NCI-H1436 treated with DMSO at 0.1 percent for 48 hours (cell line): ENCODE measurements at regions not wholly inside any gene's neighbourhood (a gene's known extent, or its start where the extent isn't known, plus 50 kb on each side); places are given as distances from the start of the nearest gene placed in this dataset.
"Not testable (repeated sequence)": the region's sequence is repeated elsewhere in the genome, so short reads cannot be mapped to it uniquely, and the experiment has no call there.

Experiments used
- DNase-seq: peaks from one replicate; lab custom pipeline; 2025; lab: John Stamatoyannopoulos, UW

DNA sequence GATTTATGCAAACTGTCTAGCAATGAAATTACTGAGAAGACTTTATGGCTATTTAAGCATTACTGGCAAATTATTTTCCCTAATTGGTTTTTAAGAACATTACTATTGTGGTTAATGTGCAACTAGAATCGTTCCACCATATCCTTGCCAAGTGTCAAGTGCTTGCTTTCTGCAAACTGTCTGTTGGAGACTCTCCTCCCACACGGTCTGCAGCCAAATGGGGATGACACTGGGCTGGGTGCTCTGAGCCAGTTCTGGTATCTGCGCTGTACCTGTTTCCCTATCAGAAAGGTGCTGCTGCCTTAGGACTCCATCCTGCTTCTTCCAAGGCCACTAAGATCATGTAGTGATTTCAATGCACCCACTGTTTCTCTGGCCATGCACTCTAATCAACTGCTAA, 110.4 kb downstream of the RAMP3 start:
- no peak for DNase-seq

DNA sequence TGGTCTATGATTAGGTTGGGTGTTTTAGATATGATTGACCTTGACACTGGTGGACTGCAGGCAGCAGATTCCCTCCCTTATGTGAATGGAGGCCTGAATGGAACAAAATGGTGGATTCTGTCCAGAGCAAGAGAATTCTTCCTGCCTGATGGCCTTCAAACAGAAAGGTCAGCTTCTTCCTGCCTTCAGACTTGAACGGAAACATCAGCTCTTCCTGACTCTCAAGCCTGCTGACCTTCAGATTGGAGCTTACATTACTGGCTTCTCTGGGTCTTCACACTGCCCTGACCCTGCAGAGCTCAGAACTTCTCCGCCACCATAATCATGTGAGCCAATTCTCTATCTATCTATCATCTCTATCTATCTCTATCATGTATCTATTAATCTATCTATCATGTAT, 111.6 kb downstream of the RAMP3 start:
- DNase-seq: no peak

- DNase-seq: no peak
These were observed 121.3 kb downstream of the RAMP3 start for GRCh38 chr7:45278763-45279398.

DNA sequence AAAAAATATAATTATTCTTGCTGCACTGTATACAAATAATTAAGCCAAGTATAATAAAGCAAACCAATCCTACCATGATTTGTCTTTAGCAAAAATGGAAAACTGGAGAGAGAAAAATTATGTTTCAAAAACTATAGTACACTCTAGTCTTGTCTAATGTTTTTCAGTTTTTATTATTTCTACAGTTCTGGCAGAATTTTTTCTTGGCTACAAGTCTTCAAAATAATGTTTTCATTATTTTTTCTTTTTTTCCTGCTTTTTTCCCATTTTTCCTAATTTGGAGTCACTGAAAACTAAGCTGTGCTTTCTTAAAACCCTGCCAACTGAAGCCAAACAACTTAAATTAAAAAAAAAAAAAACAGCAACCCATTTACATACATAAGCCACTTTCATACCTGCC, 132.0 kb downstream of the RAMP3 start:
- not testable (repeated sequence) for DNase-seq

GRCh38 chr7:45290880-45291279, 133.3 kb downstream of the RAMP3 start:
- DNase-seq: no peak

GRCh38 chr7:45292481-45292880, 134.9 kb downstream of the RAMP3 start:
- DNase-seq: no peak

- DNase-seq: no peak
These were observed 135.8 kb downstream of the RAMP3 start for GRCh38 chr7:45293295-45293942.

DNA sequence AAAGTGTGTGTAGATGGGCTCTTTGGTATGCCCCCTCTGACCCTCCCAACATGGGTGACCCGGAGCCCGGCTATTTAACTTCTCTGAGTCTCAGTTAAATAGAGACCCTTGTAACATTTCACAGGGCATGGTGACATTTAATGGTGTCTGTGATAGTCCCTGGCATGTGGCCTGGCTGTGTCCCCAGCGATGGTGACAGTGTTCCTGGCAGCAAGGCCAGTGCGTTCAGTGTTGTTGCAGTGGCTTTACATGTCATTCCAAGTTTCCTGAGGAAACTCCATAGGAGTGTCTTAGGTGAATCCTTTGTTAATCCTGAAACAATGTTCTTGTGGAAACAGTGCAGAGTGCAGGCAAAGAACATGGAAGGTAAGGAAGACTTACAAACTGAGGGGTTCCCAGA, 137.0 kb downstream of the RAMP3 start:
- DNase-seq: no peak

GRCh38 chr7:45295222-45295621, 137.6 kb downstream of the RAMP3 start:
- DNase-seq: no peak

DNA sequence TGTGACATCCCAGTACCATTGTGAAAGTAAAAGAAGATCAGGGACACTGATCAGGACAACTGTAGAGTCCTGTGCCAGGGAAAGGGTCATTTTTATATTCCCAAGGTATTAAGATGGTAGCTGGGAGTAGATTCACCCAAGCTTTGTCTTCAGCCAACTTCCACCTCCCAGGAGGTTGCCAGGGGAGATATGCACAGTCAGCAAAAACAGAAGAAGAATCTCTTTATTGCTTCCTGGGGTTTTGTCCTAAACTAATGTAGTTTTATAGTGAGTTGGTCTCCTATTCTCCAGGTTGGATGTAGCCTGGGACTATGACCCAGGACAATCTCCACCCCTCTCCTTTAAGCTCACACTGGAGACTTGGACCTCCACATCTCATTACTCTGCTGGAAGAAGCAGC, 139.2 kb downstream of the RAMP3 start:
- DNase-seq: no peak

DNA sequence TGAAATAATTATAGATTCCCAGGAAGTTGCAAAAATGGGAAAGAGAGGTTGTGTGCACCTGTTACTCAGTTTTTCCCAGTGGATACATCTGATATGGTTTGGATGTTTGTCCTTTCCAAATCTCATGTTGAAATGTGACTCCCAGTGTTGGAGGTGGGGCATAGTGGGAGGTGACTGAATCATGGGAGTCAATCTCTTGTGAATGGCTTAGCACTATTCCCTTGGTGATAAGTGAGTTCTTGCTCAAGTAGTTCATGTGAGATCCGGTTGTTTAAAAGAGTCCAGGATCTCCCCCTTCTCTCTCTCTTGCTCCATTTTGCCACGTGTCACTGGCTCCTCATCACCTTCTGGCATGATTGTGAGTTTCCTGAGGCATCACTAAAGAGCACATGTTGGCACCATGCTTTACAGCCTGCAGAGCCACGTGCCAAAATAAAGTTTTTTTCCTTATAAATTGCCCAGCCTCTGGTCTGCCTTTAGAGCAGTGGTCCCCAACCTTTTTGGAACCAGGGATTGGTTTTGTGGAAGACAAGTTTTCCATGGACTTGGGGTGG, 149.2 kb downstream of the RAMP3 start:
- DNase-seq: no peak

DNA sequence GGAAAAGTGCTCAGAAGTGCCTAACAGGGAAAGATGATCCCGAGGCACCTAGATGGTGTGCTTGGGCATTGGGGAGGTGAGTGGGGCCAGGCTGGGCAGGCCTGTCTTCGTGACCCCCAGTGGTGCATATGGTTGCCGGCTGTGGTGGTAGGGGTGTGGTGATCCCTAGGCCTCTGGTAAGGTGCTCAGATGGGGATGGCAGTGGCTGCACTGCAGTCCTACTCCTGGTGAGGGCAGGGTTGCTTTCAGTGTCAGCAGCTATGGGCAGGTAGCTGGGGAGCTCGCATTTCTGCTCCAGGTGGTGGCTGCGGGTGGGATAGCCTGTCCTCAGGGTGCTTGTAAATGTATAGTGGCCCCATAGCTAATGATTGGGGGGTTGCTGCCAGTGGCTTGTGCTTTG, 154.0 kb downstream of the RAMP3 start:
- no peak for DNase-seq

DNA sequence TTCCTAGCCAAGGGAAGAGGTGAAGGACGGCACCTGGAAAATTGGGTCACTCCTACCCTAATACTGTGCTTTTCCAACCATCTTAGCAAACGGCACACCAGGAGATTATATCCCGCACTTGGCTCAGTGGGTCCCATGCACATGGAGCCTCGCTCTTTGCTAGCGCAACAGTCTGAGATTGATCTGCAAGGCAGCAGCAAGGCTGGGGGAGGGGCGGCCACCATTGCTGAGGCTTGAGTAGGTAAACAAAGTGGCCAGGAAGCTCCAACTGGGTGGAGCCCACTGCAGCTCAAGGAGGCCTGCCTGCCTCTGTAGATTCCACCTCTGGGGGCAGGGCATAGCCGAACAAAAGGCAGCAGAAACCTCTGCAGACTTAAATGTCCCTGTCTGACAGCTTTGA, 157.9 kb downstream of the RAMP3 start:
- not testable (repeated sequence) for DNase-seq

DNA sequence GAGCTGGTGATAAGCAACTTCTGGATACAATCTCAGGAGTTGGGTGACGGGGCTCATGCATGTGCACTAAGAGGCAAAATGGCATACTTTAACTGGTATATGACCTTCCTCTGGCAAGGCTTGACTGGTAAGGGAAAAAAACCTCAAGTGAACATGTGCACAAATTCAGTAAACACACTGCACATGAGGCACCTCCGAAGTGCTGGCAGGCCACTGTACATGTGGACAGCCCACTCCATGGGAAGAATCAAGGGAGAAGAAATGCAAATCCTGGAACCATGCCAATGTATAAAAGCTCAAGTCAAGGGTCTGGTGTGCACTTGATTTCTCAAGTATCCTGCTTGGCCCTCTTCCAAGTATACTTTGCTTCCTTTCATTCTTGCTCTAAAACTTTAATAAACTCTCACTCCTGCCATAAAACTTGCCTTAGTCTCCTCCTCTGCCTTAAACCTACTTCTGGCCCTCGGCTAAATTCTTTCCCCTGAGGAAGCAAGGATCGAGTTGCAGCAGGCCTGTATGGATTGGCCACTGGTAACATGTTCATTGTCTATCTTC, 167.2 kb downstream of the RAMP3 start:
- no peak for DNase-seq

- no peak for DNase-seq
These were observed 167.8 kb downstream of the RAMP3 start for GRCh38 chr7:45325378-45325777.

GRCh38 chr7:45328403-45328981, 170.9 kb downstream of the RAMP3 start:
- no peak for DNase-seq

DNA sequence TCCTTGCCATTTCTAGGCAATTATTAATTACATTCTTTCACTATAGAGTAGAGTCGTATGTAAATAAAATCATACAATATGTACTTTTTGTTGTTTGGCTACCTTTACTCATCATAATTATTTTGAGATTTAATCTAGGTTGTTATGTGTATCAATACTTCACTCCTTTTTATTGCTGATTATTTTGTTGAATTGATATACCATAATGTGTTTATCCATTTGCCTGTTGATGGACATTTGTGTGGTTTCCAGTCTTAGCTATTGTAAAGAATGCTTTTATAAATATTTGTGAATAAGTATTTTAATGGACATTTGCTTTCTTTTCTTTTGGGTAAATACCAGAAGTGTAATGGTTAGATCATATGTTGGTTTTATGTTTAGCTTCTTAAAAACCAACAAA, 174.0 kb downstream of the RAMP3 start:
- DNase-seq: no peak

GRCh38 chr7:45335024-45335423, 177.4 kb downstream of the RAMP3 start:
- DNase-seq: not testable (repeated sequence)

DNA sequence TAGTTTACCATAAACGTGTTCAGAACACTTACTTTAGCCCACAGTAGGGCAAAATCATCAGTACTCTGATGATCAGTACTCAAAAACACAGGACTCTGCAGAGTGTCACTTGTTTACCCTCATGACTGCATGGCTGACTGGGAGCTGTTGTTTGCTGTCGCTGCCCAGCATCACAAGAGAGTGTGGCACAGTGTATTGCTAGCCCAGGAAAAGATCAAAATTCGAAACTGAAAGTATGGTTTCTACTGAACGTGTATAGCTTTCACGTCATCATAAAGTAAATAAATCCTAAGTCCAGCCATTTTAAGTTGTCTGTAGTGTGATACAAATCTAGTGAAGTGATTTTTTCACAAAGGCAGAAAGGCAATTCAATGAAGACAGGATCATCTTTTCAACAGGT, 184.6 kb downstream of the RAMP3 start:
- DNase-seq: no peak

DNA sequence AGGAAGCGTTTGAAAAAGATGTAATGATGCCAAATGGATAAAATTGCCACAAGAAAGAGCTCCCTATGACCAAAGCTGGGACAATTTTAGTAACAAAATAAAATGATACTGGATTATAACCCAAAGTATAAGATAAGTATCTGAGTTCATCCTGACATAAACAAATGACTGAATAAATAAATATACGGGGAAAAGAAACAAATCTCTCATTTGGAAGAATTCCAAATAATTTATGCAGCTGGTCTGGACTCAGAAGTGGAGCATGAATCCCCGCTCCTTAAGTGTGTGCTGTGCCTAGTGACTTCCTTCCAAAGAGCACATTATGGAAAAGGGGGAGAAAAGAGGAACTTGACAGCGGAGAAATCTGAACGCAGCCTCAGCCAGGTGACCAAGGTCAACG, 186.2 kb downstream of the RAMP3 start:
- DNase-seq: no peak

DNA sequence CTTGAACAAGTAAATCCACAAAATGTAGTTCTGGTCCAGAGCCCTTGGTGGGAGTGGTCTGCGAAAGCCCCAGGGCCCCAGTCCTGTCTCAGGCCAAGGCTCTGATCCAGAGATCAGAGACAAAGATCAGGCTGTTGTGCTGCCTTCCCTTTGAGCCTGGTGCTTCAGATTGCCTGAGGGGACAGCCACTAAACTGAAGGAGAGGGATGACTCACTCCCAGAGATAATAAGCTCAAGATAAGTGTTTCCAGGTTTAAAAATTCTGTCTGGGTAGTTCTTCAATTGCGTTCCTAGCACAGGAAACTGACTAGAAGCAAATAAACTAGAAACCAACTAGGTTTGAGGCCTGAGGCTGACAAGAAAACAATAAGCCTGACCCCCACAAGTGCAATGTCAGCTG, 190.2 kb downstream of the RAMP3 start:
- DNase-seq: no peak

DNA sequence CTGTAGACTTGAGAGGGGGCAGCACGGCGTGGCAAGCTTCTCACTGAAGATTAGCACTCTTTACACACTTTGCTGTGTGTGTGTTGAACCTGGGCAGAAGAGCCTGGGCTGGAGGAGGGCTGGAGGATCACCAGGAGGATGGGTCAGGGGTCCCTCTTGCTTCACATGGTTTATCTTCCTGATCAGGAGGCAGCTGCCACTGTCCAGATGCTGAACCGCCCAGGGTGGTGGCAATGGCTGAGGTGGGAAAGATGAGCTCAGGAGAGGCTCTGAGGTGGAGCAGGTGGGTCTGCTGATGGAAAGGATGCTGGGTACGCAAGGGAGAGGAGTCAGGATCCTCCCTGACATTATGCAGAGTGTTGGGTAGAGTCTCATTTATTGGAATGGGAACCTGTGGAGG, 191.5 kb downstream of the RAMP3 start:
- no peak for DNase-seq

DNA sequence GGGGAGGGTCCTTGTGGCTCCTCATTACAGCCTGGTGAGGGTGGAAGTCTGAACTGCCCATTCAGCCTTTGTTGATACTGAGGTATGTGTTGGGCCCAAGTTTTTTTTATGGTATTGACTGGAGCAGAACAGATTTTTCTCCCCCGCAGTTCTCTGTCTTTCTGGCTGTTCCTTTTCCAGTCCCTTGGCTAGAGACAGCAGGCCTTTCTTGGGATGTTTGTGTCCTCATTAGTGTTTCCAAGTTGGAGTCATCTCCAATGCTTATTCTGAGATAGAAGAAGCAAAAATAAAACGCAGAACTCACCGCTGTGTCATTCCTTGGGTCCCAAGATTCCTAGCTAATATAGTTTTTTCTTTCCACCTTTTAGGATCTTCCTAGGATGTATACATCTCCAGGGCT, 193.3 kb downstream of the RAMP3 start:
- DNase-seq: no peak
